ENCODE measurements at regions not wholly inside any gene's neighbourhood (a gene's known extent, or its start where the extent isn't known, plus 50 kb on each side); places are given as distances from the start of the nearest gene placed in this dataset.

GRCh38 chr6:90739802-90740201 lies 152.9 kb upstream of the MAP3K7 start:
- intact Hi-C loops (cut with micrococcal nuclease), result no loop called here
- Mint-ChIP-seq H3K4me1 (ENCODE audit: low read depth) (no peaks in the 10 kb centered on the region), H3K27ac (no peak overlapping the region), H3K9me3 (no peaks in the 10 kb centered on the region), H3K27me3 (peaks cover 4% of the 10 kb centered on the region), H3K36me3 (ENCODE audit: low read depth) (no peaks in the 10 kb centered on the region), H3K4me3 (no peak overlapping the region)
- ChIA-PET POLR2A (no interaction called here), CTCF (no interaction called here)
- ATAC-seq (no peak), DNase-seq (no peak)
- no peak for TF ChIP-seq CTCF (IDR thresholded peaks at IDR 0.05)

GRCh38 chr6:90739339-90739738 lies 152.5 kb upstream of the MAP3K7 start:
- TF ChIP-seq CTCF (IDR thresholded peaks at IDR 0.05), result no peak
- no peak for ATAC-seq
- ChIA-PET CTCF (interaction anchor here (0.8 kb wide), 1 partner anchor 17 kb away, joined by 3 read pairs; no protein-coding TSS in a partner anchor), POLR2A (no interaction called here)
- H3K4me1 Mint-ChIP-seq (ENCODE audit: low read depth), result no peaks in the 10 kb centered on the region
- DNase-seq, result no peak
- H3K4me3 Mint-ChIP-seq, result no peak overlapping the region
- no peak overlapping the region for H3K27ac Mint-ChIP-seq
- peaks cover under 1% of the 10 kb centered on the region for H3K9me3 Mint-ChIP-seq
- peaks cover 4% of the 10 kb centered on the region for H3K27me3 Mint-ChIP-seq
- no peaks in the 10 kb centered on the region for H3K36me3 Mint-ChIP-seq (ENCODE audit: low read depth)
- intact Hi-C loops (cut with micrococcal nuclease), result no loop called here

DNA sequence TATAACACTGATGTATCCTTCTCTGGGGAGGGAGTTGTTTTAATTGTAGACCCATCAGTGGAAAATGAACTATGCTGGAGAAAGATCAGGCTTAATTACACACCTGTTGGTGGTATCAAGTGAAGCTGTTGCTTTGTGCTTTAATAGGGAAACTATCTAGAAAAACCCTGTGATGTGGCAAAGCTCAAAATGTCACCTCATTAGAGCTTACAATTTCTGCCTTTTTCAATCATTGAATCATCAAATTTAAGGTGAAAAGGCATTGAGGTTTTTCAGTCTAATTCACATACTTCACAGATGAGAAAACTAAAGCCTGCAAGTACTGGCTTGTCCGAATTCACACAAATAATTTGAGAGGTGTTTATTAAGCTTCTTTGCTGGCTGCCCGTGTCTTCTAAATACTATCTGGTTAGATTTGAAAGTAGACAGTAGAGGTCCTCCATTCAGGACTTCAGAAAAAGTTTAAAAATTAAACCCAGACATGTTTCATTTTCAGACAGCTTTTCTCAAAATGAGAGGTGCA lies 143.3 kb upstream of the MAP3K7 start:
- Mint-ChIP-seq H3K27me3 (peaks cover 3% of the 10 kb centered on the region), H3K9me3 (peaks cover 2% of the 10 kb centered on the region), H3K36me3 (ENCODE audit: low read depth) (no peaks in the 10 kb centered on the region), H3K27ac (no peak overlapping the region), H3K4me1 (ENCODE audit: low read depth) (no peaks in the 10 kb centered on the region), H3K4me3 (no peak overlapping the region)
- no peak for DNase-seq
- no peak for TF ChIP-seq CTCF (IDR thresholded peaks at IDR 0.05)
- CTCF ChIA-PET, result no interaction called here
- POLR2A ChIA-PET, result no interaction called here
- intact Hi-C loops (cut with micrococcal nuclease), result no loop called here
- no peak for ATAC-seq

- CTCF ChIA-PET, result no interaction called here
These were observed 142.2 kb upstream of the MAP3K7 start for GRCh38 chr6:90729057-90729456.

DNA sequence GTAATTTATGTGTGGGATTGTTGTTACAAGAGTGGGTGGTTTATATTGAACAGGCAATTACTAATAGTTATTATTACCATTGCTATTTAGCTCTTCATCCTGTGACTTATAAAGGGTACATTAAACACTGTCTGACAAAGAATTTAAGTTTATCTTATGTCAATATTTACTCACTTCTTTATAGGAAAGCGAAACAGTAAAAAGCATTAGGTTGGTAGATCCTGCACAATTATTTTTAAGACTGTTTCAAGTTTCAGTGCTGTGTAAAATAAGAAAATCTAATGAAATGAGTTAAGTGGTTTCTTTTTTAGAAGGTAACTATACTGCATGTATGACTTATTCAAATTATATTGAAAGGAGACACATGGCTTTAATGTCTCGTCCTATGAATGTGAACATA lies 135.8 kb upstream of the MAP3K7 start:
- no peak for DNase-seq
- TF ChIP-seq CTCF (IDR thresholded peaks at IDR 0.05), result no peak
- H3K36me3 Mint-ChIP-seq (ENCODE audit: low read depth), result no peaks in the 10 kb centered on the region
- H3K4me1 Mint-ChIP-seq (ENCODE audit: low read depth), result no peaks in the 10 kb centered on the region
- ChIA-PET POLR2A (no interaction called here), CTCF (interaction anchor here (1.5 kb wide), 1 partner anchor 16 kb away, joined by 3 read pairs; no protein-coding TSS in a partner anchor)
- H3K27me3 Mint-ChIP-seq, result peaks cover 13% of the 10 kb centered on the region
- no peak for ATAC-seq
- intact Hi-C loops (cut with micrococcal nuclease), result no loop called here
- no peak overlapping the region for H3K27ac Mint-ChIP-seq
- no peak overlapping the region for H3K4me3 Mint-ChIP-seq
- H3K9me3 Mint-ChIP-seq, result no peaks in the 10 kb centered on the region

More at GRCh38 chr6:90729057-90729456, 142.2 kb upstream of the MAP3K7 start:
- Mint-ChIP-seq H3K27ac (no peak overlapping the region), H3K4me3 (no peak overlapping the region), H3K27me3 (peaks cover 2% of the 10 kb centered on the region), H3K36me3 (ENCODE audit: low read depth) (no peaks in the 10 kb centered on the region), H3K4me1 (ENCODE audit: low read depth) (no peaks in the 10 kb centered on the region), H3K9me3 (no peaks in the 10 kb centered on the region)
- ATAC-seq (no peak), DNase-seq (no peak)
- POLR2A ChIA-PET, result no interaction called here
- intact Hi-C loops (cut with micrococcal nuclease), result no loop called here
- no peak for TF ChIP-seq CTCF (IDR thresholded peaks at IDR 0.05)

Data from activated CD8-positive, alpha-beta T cell treated with anti-CD3 and anti-CD28 coated beads for 36 hours (primary cell).